ENCODE measurements at regions not wholly inside any gene's neighbourhood (a gene's known extent, or its start where the extent isn't known, plus 50 kb on each side); places are given as distances from the start of the nearest gene placed in this dataset.
"Not testable (repeated sequence)": the region's sequence is repeated elsewhere in the genome, so short reads cannot be mapped to it uniquely, and the experiment has no call there.

GRCh38 chr4:187071946-187072600, 348.4 kb upstream of the FAT1 start:
- DNase-seq, result no peak

- no peak for DNase-seq
These were observed 350.2 kb upstream of the FAT1 start for GRCh38 chr4:187073820-187074219.

DNA sequence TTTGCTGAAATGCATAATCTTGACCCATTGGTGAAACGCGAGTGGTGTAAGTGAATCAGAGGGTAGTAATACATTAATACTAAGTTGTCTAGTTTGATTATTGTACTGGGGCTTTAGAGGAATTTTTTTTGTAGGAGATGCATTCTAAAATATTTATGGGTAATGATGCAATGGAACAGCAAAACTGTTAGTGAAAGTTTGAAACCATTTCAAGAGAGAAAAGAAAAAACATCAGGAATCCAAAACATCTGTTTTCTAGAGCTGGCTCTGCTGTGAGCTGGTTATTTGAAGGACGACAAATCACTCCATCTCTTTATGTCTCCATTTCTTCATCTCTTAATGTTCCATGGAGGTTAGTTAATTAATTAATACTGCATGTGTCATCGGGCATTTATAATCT, 351.9 kb upstream of the FAT1 start:
- DNase-seq, result no peak

- no peak for DNase-seq
These were observed 354.2 kb upstream of the FAT1 start for GRCh38 chr4:187077744-187078401.

DNA sequence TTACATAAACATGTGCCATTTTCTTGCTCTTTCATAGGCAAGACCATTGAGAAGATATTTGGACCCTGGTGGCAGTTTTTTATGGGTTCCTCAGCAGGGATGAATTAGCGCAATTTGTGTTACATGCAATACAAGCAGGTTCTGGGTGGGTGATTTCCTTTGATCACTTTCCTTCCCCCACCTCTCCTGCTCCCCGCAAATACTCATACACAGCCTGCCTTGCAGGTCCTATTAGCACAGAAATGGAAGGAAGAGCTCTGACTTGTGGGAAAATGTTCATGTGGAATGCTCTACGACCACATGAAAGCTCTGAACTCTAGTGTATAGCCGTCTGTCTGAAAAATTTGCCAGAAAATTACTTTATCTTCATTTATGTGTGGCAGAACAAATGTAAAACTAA, 361.0 kb upstream of the FAT1 start:
- DNase-seq, result no peak

- DNase-seq, result no peak
These were observed 361.7 kb upstream of the FAT1 start for GRCh38 chr4:187085339-187085738.

GRCh38 chr4:187086151-187086550, 362.5 kb upstream of the FAT1 start:
- no peak for DNase-seq

GRCh38 chr4:187088070-187088799, 364.6 kb upstream of the FAT1 start:
- no peak for DNase-seq

DNA sequence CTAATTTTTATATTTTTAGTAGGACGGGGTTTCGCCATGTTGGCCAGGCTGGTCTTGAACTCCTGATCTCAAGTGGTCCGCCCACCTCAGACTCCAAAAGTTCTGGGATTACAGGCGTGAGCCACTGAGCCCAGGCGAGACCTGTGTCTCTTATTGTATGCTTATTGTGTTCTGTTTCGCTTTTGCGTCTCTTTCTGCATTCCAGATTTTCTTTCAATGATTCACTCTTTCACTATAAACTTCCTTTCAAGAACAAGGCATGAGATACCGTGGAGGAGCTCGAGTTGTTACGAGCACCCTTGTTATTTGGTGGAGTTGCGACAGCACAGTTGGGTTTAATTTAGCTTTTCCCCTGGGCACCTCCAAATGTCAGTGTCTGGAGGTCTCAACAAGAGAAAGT, 366.7 kb upstream of the FAT1 start:
- DNase-seq, result no peak

GRCh38 chr4:187090832-187091231, 367.2 kb upstream of the FAT1 start:
- DNase-seq, result not testable (repeated sequence)

DNA sequence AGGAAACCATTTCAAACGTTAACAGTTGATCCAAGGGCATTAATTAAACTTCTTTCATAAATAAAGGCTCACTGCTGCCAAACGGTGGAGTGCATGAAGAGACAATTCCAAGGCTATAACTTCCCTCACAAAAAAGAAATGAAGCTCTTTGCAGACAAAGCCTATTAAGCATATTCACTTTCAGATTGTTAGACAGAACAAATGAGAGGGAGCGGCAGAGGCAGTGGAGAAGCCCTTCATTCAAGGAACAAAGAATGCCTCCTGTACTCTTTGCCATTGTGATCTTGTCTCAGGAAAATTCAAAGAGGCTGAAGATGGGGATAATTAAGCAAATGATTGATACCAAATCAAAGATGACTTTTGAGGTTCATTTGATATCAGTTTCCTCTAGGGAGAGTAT, 370.5 kb upstream of the FAT1 start:
- DNase-seq, result no peak

DNA sequence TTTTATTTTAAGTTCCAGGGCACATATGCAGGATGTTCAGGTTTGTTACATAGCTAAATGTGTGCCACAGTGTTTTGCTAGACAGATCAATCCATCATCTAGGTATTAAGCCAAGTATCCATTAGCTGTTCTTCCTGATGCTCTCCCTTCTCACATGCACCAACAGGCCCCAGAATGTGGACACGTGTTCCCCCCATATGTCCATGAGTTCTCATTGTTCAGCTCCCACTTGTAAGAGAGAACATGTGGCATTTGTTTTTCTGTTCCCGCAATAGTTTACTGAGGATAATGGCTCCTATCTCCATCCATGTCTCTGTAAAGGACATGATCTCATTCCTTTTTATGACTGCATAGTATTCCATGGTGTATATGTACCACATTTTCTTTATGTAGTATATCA, 374.8 kb upstream of the FAT1 start:
- no peak for DNase-seq

- DNase-seq, result no peak
These were observed 379.7 kb upstream of the FAT1 start for GRCh38 chr4:187103351-187103750.

GRCh38 chr4:187108845-187109244, 385.2 kb upstream of the FAT1 start:
- DNase-seq, result no peak

GRCh38 chr4:187109636-187110035, 386.0 kb upstream of the FAT1 start:
- DNase-seq, result no peak

GRCh38 chr4:187118166-187118565, 394.5 kb upstream of the FAT1 start:
- no peak for DNase-seq

DNA sequence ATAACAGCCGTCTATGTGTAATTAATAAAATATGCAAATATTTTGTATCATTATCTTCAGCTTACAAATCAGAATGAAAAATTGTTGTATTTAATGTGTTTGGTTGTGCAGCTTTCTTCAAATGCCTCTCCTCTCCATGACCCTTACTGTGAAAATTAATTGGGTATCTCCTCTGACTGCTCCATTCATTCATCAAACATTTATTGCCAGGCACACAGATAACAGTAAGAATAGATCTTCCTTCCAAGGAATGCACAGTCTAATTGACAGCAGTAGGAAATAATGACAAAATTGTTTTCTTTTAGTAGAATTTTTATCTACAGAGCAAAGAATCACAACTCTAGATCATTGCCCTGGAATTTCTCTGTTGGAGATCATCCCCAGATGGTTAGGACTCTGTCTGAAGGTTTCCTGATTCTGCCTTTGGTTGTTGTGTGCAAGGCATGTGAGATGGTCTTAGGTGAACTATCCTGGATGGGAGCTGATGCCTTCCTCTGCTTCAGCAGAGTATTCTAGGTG, 395.0 kb upstream of the FAT1 start:
- no peak for DNase-seq

GRCh38 chr4:187124331-187124730, 400.7 kb upstream of the FAT1 start:
- DNase-seq, result no peak

DNA sequence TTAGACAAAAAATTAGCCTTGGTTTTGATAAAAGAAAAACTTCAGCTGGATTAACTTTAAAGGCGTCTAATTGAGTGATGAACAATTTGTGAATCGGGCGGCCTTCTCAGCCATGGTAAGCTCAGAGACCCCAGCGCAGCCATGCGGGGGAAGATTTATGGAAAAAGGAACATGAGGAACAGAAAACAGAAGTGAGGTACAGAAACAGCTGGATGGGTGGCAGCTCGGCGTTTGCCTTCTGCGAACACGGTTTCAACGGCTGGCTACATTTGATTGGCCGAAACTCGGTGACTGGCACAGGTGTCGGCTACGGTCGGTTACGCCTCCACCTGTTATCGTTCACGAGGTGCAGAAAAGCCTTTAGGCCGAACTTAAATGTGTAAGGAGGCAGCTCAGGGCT, 401.4 kb upstream of the FAT1 start:
- no peak for DNase-seq

DNA sequence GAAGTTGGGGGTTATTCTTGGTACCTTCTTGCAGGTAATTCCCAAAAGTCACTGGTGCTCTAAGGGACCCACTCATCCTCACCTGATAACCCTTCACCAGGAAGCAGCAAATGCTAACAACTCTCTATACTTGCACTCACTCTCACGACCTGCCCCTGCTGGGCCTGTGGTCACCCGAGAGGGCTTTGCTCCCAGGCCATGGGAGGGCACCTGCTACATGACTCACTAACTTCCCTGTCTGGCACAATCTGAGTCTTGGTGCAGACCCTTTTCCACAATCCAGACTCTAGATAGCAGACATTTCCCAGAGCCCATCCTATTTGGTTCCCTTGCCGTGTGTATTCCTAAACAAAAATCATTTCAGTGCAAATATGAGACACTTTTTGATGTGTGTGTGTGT, 403.8 kb upstream of the FAT1 start:
- no peak for DNase-seq

GRCh38 chr4:187128222-187128621, 404.6 kb upstream of the FAT1 start:
- DNase-seq, result no peak

- DNase-seq, result no peak
These were observed 405.3 kb upstream of the FAT1 start for GRCh38 chr4:187128976-187129375.

- DNase-seq, result not testable (repeated sequence)
These were observed 408.2 kb upstream of the FAT1 start for GRCh38 chr4:187131826-187132225.

- no peak for DNase-seq
These were observed 412.2 kb upstream of the FAT1 start for GRCh38 chr4:187135878-187136277.

All from CD4-positive, alpha-beta T cell treated with Interleukin-4 for 1 hour (primary cell).